GM18508 (cell line): ENCODE measurements at regions not wholly inside any gene's neighbourhood (a gene's known extent, or its start where the extent isn't known, plus 50 kb on each side); places are given as distances from the start of the nearest gene placed in this dataset.
"Not testable (repeated sequence)": the region's sequence is repeated elsewhere in the genome, so short reads cannot be mapped to it uniquely, and the experiment has no call there.

Source experiments
- ATAC-seq: cut with Tn5 transposase; IDR thresholded peaks from one replicate; pipeline ENCODE4 v1.9.1; 2021; ENCODE audit warnings: moderate number of reproducible peaks; ENCODE audit not compliant: insufficient read depth, unreplicated experiment

DNA sequence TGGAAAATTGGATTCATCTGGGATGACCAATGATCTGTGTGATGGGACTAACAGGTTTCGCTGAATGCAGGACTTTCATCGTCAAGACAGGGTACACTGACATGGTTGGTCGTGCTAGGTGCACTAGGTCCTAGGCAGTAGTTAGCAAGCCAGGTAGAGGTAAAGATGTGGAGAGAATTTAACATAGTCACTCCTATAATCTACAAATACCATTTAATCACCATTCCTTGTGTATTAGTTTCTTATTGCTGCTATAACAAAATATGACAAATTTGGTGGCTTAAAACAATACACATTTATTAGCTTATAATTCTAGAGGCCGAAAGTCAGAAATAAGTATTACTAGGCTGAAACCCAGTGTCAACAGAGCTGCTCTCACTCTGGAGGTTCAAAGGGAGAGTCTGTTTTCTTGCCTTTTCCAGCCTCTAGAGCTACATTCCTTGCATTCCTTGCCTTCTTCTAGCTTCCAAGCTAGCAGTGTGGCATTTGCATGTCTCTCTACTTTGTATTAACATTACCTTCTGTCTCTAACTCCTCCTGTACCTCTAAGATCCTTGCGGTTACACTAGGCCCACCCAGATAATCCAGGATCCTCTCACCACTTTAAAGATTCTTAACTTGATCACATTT is 98.7 kb upstream of the GRIA3 start:
- ATAC-seq, result no peak

DNA sequence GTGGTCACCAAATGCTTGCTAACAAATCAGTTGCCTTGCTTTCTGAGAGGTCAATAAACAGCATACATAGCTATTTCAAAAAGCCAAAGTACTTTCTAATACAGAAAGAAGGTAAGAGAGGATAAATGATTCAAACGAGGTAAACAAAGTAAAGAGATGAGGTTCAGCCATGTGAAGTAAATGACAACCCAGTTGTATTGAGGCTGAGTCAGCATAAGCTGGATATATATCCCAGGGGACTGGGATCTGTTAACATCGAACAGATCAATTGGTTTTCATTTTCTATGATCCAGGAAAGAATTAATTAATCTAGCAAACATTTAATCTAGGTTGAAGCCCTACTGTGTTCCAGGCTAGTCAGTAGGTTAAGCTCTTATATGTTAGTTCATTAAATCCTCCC is 97.3 kb upstream of the GRIA3 start:
- ATAC-seq, result no peak

DNA sequence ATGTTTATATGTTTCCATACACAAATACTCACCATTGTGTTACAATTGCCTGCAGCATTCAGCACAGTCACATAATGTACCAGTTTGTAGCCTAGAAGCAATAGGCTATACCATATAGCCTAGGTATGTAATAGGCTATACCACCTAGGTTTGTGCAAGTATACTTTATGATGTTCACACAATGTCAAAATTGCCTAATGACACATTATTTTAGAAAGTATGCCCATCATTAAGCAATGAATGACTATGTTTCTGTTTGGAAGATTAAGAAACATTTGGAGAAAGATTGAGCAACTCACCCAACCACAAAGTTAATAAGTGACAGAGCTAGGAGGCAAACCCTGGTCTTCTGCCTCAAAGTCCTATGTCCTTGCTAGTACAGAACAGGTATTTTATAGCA is 96.8 kb upstream of the GRIA3 start:
- ATAC-seq, result no peak

DNA sequence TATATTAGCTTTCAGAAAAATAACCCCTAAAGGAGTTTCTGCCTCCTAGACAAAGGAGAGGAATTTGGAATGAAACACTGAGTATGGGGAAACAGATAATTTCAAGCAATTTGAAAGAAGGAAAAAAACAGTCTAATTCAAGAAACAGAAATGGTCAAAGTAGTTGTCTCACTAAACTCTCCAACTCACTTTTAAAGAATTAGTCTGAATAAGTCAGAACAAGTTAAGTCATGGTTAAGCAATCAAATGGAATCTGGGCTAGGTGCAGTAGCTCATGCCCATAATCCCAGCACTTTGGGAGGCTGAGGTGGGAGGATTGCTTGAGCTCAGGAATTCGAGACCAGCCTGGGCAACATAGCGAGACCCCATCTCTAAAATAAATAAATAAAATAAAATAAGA is 95.7 kb upstream of the GRIA3 start:
- ATAC-seq, result no peak

DNA sequence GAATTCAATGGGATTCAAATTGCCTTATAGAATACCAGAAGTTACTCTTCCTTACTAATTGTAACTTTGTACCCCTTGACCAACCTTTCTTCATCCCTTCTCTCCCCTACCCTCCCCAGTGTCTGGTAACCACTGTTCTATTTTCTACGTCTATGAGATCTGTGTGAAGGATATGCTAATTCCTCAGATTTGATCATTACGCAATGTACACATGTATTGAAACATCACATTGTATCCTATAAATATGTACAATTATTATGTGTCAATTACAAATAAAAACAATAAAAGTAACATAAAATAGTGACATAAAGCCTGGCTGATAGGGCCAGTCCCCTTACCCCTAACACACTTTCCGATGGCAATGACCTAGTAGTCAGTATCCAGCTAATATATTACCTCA is 95.1 kb upstream of the GRIA3 start:
- no peak for ATAC-seq

DNA sequence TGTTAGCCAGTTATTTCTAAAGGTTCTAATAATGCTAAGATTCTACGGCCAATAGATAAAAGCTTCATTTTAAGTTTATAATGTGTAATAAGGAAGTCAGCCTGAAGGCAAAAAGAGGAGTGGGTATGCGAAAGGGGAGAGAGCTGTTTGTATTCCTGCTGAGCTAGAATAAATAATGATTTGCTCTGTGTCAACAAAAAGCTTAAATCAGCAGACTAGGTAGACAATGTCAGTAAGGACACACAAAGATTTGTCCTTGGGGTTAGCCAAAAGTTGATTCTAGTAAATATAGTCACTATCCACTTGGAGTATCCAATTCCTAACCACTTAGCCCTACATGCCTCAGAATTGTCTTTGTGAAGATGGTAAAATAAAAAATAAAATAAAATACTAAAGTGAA is 90.3 kb upstream of the GRIA3 start:
- no peak for ATAC-seq

DNA sequence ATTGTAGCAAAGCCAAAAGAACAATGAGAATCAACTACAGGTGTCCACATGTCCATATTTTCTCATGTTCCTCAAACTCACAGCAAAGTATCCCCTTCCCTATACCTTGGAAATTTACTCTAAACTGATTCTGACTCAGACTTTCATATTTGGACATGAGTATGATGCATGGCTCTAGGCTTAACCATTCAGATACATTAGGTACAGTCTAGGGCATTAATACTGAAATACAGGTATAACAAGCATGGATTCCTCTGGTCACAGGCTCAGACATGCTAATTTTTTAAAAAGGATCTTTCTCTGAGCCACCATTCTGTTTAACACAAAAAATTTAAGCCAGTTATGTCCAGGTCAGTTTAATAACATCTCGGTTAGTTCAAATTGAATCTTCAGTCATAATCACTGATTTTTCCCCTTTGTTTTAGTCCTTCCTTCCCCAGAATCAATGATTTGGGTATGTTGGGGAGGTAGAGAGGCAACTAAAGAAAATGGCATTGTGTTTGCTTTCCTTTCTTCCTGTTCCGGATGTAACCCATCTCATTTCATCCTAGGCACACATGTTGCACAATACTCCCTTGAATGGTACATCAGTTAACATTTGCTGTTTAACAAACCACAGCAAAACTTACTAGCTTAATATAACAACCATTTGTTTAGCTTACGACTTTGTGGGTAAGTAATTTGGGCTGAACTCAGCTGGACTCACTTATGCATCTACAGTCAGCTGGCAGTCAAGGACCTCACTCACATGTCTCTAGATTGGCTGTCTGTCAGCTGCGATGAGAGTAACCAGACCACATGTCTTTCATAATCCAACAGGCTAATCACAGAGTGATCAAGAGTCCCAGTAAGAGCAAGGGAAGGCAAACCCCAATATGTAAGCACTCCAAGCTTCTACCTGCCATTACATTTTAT is 75.3 kb upstream of the GRIA3 start:
- ATAC-seq, result no peak

DNA sequence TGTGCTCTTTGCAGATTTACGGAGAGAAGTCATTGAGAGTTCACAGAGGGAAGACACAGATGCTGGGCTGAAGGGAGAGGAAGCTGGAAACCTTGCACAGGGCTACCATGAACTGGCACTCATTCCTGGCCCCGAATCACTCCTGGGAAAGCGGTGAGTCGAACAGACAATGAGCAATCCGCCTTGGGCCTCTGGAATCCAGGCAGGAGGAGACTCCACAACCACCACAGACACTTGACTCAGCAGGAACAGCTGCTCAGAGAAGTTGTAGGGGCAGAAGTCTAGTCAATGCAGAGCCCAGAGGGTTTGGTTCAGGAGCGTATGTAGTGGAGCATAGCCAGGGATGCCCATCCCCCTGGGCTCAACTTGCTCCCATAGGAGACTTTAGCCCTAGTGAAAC is 62.8 kb upstream of the GRIA3 start:
- ATAC-seq, result no peak

DNA sequence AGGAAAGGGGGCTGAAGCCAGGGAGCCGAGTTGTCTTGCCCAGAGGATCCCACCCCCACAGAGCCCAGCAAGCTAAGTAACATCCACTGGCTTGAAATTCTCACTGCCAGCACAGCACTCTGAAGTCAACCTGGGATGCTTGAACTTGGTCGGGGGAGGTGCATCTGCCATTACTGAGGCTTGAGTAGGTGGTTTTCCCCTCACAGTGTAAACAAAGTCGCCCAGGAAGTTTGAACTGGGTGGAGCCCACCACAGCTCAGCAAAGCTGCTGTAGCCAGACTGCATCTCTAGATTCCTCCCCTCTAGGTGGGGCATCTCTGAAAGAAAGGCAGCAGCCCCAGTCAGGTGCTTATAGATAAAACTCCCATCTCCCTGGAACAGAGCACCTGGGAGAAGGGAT is 54.3 kb upstream of the GRIA3 start:
- not testable (repeated sequence) for ATAC-seq
